HCT116 (cell line): ENCODE measurements at regions not wholly inside any gene's neighbourhood (a gene's known extent, or its start where the extent isn't known, plus 50 kb on each side); places are given as distances from the start of the nearest gene placed in this dataset.
"Not testable (repeated sequence)": the region's sequence is repeated elsewhere in the genome, so short reads cannot be mapped to it uniquely, and the experiment has no call there.

Source experiments
- ATAC-seq: fragments of 200-7000 bp; cut with Tn5 transposase; 2 replicates; pipeline ENCODE4 v1.9.1; 2020; ENCODE audit warnings: mild to moderate bottlenecking, moderate library complexity
- BruUV-seq: library from RNA; stranded (reverse); fragments of 400-500 nt; replicated peaks from 2 replicates; lab custom pipeline; 2021; lab: Mats Ljungman, UMichigan
- CTCF ChIA-PET: fragments of 300-600 bp; sonication (Branson Sonifier 250); formaldehyde crosslinking; loops from one replicate; lab custom pipeline; 2021; ENCODE audit warnings: antibody characterized with exemption; lab: Charles Lee
- POLR2A ChIA-PET: fragments of 300-600, 350-600 bp; sonication (Branson Sonifier 250); formaldehyde crosslinking; loops from one replicate; lab custom pipeline; 2021; ENCODE audit warnings: antibody characterized with exemption; lab: Charles Lee
- RAD21 ChIA-PET, 2 experiments: fragments of 300-600 bp; sonication (Branson Sonifier 250); formaldehyde crosslinking; loops; one replicate each; lab custom pipeline; 2023; ENCODE audit warnings: low total read pairs in 2 of 2; ENCODE audit not compliant: uncharacterized antibody in 2 of 2, unreplicated experiment in 2 of 2, low non-redundant PET in 1 of 2; lab: Charles Lee
- DNase-seq: peaks from one replicate; pipeline ENCODE4 v3.0.0-alpha.2; 2010; ENCODE audit warnings: low read depth, low spot score
- H2AFZ ChIP-seq: fragments of 200-600 bp; shearing (Covaris generic), sonication (generic); 2 replicates; pipeline ENCODE4 v1.6.1; 2017; ENCODE audit warnings: low read depth, mixed run types, mixed read lengths, antibody characterized with exemption, low read length; ENCODE audit not compliant: poor library complexity, severe bottlenecking
- H3K27ac ChIP-seq: 2 replicates; pipeline ENCODE4 v1.5.1; 2012; ENCODE audit warnings: low read depth, low read length
- H3K27me3 ChIP-seq: fragments of 200-600 bp; sonication (generic); 2 replicates; pipeline ENCODE4 v1.6.1; 2016; ENCODE audit warnings: mixed run types, low read length, mixed read lengths; ENCODE audit not compliant: insufficient read depth
- H3K36me3 ChIP-seq, 2 experiments: fragments of 200-500 bp in 1 of 2; fragments of 200-600 bp in 1 of 2; sonication (Bioruptor generic) in 1 of 2; sonication (generic) in 1 of 2; 2 replicates each; pipeline versions ENCODE4 v1.5.1 to v1.6.1; 2014 to 2016; ENCODE audit warnings: low read length in 2 of 2, inconsistent platforms in 1 of 2, mixed read lengths in 1 of 2, mixed run types in 1 of 2; ENCODE audit not compliant: insufficient read depth in 2 of 2, control insufficient read depth in 1 of 2
- H3K4me1 ChIP-seq, 2 experiments: fragments of 200-600 bp in 1 of 2; sonication (generic) in 1 of 2; 2 replicates each; pipeline versions ENCODE4 v1.5.1 to v1.6.1; 2012 to 2017; ENCODE audit warnings: low read length in 2 of 2, inconsistent platforms in 1 of 2, mild to moderate bottlenecking in 1 of 2, mixed read lengths in 1 of 2, mixed run types in 1 of 2, moderate library complexity in 1 of 2; ENCODE audit not compliant: insufficient read depth in 2 of 2, control insufficient read depth in 1 of 2
- H3K4me2 ChIP-seq: fragments of 200-600 bp; sonication (generic); 2 replicates; pipeline ENCODE4 v1.6.1; 2017; ENCODE audit warnings: mixed run types, low read length, mixed read lengths
- H3K4me3 ChIP-seq, 2 experiments: fragments of 200-600 bp in 1 of 2; sonication (generic) in 1 of 2; replicated peaks in 1 of 2; 2 replicates each; pipeline ENCODE4 v1.5.1; 2011 to 2016; ENCODE audit warnings: low read length in 2 of 2, control low read depth in 1 of 2, low read depth in 1 of 2, mild to moderate bottlenecking in 1 of 2, mixed read lengths in 1 of 2, mixed run types in 1 of 2
- H3K79me2 ChIP-seq: fragments of 200-600 bp; sonication (generic); 2 replicates; pipeline ENCODE4 v1.6.1; 2017; ENCODE audit warnings: mild to moderate bottlenecking, mixed run types, low read length, moderate library complexity, mixed read lengths; ENCODE audit not compliant: insufficient read depth
- H3K9ac ChIP-seq: fragments of 200-600 bp; sonication (generic); 2 replicates; pipeline ENCODE4 v1.6.1; 2016; ENCODE audit warnings: low read length, mixed read lengths
- H3K9me2 ChIP-seq: fragments of 200-600 bp; sonication (generic), shearing (Covaris generic); 2 replicates; pipeline ENCODE4 v1.6.1; 2017; ENCODE audit warnings: mixed run types, mild to moderate bottlenecking, moderate library complexity; ENCODE audit not compliant: insufficient read depth
- H3K9me3 ChIP-seq, 2 experiments: fragments of 200-500 bp in 1 of 2; fragments of 200-600 bp in 1 of 2; sonication (Bioruptor generic) in 1 of 2; sonication (generic) in 1 of 2; 2 replicates each; pipeline ENCODE4 v1.6.1; 2014 to 2017; ENCODE audit warnings: low read length in 2 of 2, mixed read lengths in 2 of 2, inconsistent platforms in 1 of 2, low read depth in 1 of 2, mild to moderate bottlenecking in 1 of 2, mixed run types in 1 of 2, moderate library complexity in 1 of 2; ENCODE audit not compliant: control insufficient read depth in 1 of 2, insufficient read depth in 1 of 2
- H4K20me1 ChIP-seq: fragments of 200-600 bp; sonication (generic), shearing (Covaris generic); 2 replicates; pipeline ENCODE4 v1.6.1; 2017; ENCODE audit warnings: mixed run types, mild to moderate bottlenecking, moderate library complexity; ENCODE audit not compliant: insufficient read depth
- intact Hi-C: fragments of 100-400 bp; cut with micrococcal nuclease; formaldehyde crosslinking; loops from 2 replicates; pipeline ENCODE4 v1.10.0; 2022

DNA sequence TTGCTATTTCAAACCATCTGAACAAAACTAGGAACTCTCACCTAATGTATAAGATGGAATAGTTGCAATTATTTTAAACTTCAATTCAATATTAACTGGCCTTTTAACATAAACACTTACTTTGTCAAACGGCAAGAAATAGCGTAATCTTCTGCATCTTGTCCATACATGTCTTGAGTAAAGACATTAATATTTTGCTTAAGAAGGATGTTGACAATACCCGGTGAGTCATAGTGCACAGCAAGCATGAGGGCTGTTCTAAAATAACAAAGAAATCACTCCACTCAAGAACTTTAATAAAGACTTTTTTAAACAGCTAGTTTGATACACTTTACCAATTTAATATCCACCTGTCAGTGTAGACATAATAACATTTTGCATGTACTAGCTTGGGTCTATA lies 240.9 kb downstream of the LIPI start:
- intact Hi-C loops, H2AFZ ChIP-seq, H3K36me3 ChIP-seq, H3K9me3 ChIP-seq, CTCF ChIA-PET, BruUV-seq, POLR2A ChIA-PET, H4K20me1 ChIP-seq, H3K9ac ChIP-seq, H3K27ac ChIP-seq, ATAC-seq, H3K79me2 ChIP-seq, H3K27me3 ChIP-seq, H3K4me1 ChIP-seq, H3K9me2 ChIP-seq, DNase-seq, H3K4me2 ChIP-seq, H3K4me3 ChIP-seq, RAD21 ChIA-PET: not testable (repeated sequence)

DNA sequence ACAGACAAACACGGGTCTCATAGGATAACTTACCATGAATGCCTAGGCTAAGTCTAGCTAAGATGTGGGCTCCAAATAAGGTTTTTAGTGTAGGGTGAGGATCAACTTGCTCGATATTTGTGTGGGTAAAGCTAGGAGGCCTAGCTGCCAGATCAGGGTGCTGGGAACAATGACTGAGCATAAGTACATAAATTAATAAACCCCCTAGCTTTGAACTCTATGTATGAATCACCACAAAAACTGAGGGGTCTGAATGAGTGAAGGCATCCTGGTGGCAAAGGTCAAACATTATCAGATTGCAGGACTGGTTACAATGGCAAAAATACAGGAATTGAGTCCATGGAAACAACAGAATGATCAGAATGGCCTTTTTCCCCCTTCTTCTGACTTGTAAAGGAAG lies 241.8 kb downstream of the LIPI start:
- ATAC-seq, intact Hi-C loops, RAD21 ChIA-PET, H3K36me3 ChIP-seq, DNase-seq, BruUV-seq, POLR2A ChIA-PET, H3K9ac ChIP-seq, H3K27ac ChIP-seq, H3K4me3 ChIP-seq, H3K27me3 ChIP-seq, H3K79me2 ChIP-seq, H3K4me2 ChIP-seq, H4K20me1 ChIP-seq, CTCF ChIA-PET, H3K4me1 ChIP-seq, H2AFZ ChIP-seq, H3K9me3 ChIP-seq, H3K9me2 ChIP-seq: not testable (repeated sequence)

DNA sequence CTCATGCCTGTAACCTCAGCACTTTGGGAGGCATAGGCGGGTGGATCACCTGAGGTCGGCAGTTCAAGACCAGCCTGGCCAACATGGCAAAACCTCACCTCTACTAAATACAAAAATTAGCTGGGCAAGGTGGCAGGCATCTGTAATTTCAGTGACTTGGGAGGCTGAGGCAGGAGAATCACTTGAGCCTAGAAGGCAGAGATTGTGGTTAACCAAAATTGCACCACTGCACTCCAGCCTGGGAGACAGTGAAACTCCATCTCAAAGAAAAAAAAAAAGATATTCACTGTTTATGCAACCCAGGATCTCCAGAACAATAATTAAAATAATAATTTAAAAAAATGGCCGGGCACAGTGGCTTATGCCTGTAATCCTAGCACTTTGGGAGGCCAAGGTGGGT lies 247.5 kb downstream of the LIPI start:
- intact Hi-C loops, H3K9me2 ChIP-seq, H3K4me3 ChIP-seq, H3K9me3 ChIP-seq, H2AFZ ChIP-seq, RAD21 ChIA-PET, POLR2A ChIA-PET, H3K4me2 ChIP-seq, ATAC-seq, H4K20me1 ChIP-seq, H3K27me3 ChIP-seq, H3K27ac ChIP-seq, DNase-seq, BruUV-seq, H3K79me2 ChIP-seq, H3K9ac ChIP-seq, H3K36me3 ChIP-seq, H3K4me1 ChIP-seq, CTCF ChIA-PET: not testable (repeated sequence)
